Activated CD4-positive, alpha-beta T cell treated with anti-CD3 and anti-CD28 coated beads for 4 hours (primary cell): ENCODE measurements at regions not wholly inside any gene's neighbourhood (a gene's known extent, or its start where the extent isn't known, plus 50 kb on each side); places are given as distances from the start of the nearest gene placed in this dataset.
"Not testable (repeated sequence)": the region's sequence is repeated elsewhere in the genome, so short reads cannot be mapped to it uniquely, and the experiment has no call there.

Experiments
- DNase-seq, 2 donors: peaks; one replicate each; pipeline ENCODE4 v3.0.0-alpha.2; 2020

GRCh38 chr17:83159204-83160049 is 80.0 kb downstream of the METRNL start:
- no peak for DNase-seq

- DNase-seq = no peak
Measured at GRCh38 chr17:83160443-83161297, 81.3 kb downstream of the METRNL start.

- DNase-seq = no peak
Measured at GRCh38 chr17:83161298-83162034, 82.1 kb downstream of the METRNL start.

GRCh38 chr17:83162035-83162745 is 82.8 kb downstream of the METRNL start:
- no peak for DNase-seq

GRCh38 chr17:83164490-83164889 is 85.1 kb downstream of the METRNL start:
- DNase-seq = no peak

- DNase-seq = no peak
Measured at GRCh38 chr17:83170571-83171260, 91.3 kb downstream of the METRNL start.

- DNase-seq = no peak
Measured at GRCh38 chr17:83171661-83172060, 92.3 kb downstream of the METRNL start.

GRCh38 chr17:83172099-83172498 is 92.7 kb downstream of the METRNL start:
- not testable (repeated sequence) for DNase-seq

GRCh38 chr17:83172646-83173045 is 93.2 kb downstream of the METRNL start:
- not testable (repeated sequence) for DNase-seq

- not testable (repeated sequence) for DNase-seq
Measured at GRCh38 chr17:83173180-83173913, 93.9 kb downstream of the METRNL start.

- DNase-seq = no peak
Measured at GRCh38 chr17:83173914-83174361, 94.5 kb downstream of the METRNL start.

- no peak for DNase-seq
Measured at GRCh38 chr17:83174362-83175118, 95.1 kb downstream of the METRNL start.

GRCh38 chr17:83175119-83175821 is 95.9 kb downstream of the METRNL start:
- DNase-seq = no peak

- DNase-seq = no peak
Measured at GRCh38 chr17:83175822-83176622, 96.6 kb downstream of the METRNL start.

- DNase-seq = no peak
Measured at GRCh38 chr17:83176623-83177583, 97.5 kb downstream of the METRNL start.

- DNase-seq = no peak
Measured at GRCh38 chr17:83177611-83178532, 98.5 kb downstream of the METRNL start.
